HuH-7 (cell line): ENCODE measurements at regions not wholly inside any gene's neighbourhood (a gene's known extent, or its start where the extent isn't known, plus 50 kb on each side); places are given as distances from the start of the nearest gene placed in this dataset.
"Not testable (repeated sequence)": the region's sequence is repeated elsewhere in the genome, so short reads cannot be mapped to it uniquely, and the experiment has no call there.

Experiments
- DNase-seq: peaks from one replicate; pipeline ENCODE4 v3.0.0; 2011; ENCODE audit warnings: low spot score

- no peak for DNase-seq
These were observed 299.6 kb downstream of the NDUFA10 start for GRCh38 chr2:239725551-239725890.

GRCh38 chr2:239724851-239725550 lies 300.1 kb downstream of the NDUFA10 start:
- DNase-seq = no peak

- no peak for DNase-seq
These were observed 300.8 kb downstream of the NDUFA10 start for GRCh38 chr2:239724194-239724849.

- DNase-seq = no peak
These were observed 301.5 kb downstream of the NDUFA10 start for GRCh38 chr2:239723486-239724193.

GRCh38 chr2:239722760-239723470 lies 302.2 kb downstream of the NDUFA10 start:
- no peak for DNase-seq

- DNase-seq = no peak
These were observed 303.0 kb downstream of the NDUFA10 start for GRCh38 chr2:239721991-239722759.

GRCh38 chr2:239721531-239721930 lies 303.6 kb downstream of the NDUFA10 start:
- no peak for DNase-seq

GRCh38 chr2:239720361-239721360 lies 304.5 kb downstream of the NDUFA10 start:
- DNase-seq = no peak

- no peak for DNase-seq
These were observed 305.3 kb downstream of the NDUFA10 start for GRCh38 chr2:239719791-239720360.

GRCh38 chr2:239718991-239719390 lies 306.2 kb downstream of the NDUFA10 start:
- not testable (repeated sequence) for DNase-seq

GRCh38 chr2:239717706-239718105 lies 307.4 kb downstream of the NDUFA10 start:
- no peak for DNase-seq

- no peak for DNase-seq
These were observed 307.8 kb downstream of the NDUFA10 start for GRCh38 chr2:239717319-239717675.

- DNase-seq = no peak
These were observed 308.4 kb downstream of the NDUFA10 start for GRCh38 chr2:239716536-239717318.

- DNase-seq = no peak
These were observed 309.1 kb downstream of the NDUFA10 start for GRCh38 chr2:239716009-239716408.

GRCh38 chr2:239715606-239716005 lies 309.5 kb downstream of the NDUFA10 start:
- DNase-seq = no peak

GRCh38 chr2:239715202-239715601 lies 309.9 kb downstream of the NDUFA10 start:
- DNase-seq = no peak

GRCh38 chr2:239714116-239714515 lies 311.0 kb downstream of the NDUFA10 start:
- DNase-seq = no peak

GRCh38 chr2:239712755-239713154 lies 311.9 kb upstream of the HDAC4 start:
- no peak for DNase-seq

GRCh38 chr2:239711911-239712570 lies 311.2 kb upstream of the HDAC4 start:
- DNase-seq = no peak
